CD14-positive monocyte (primary cell): ENCODE measurements at regions not wholly inside any gene's neighbourhood (a gene's known extent, or its start where the extent isn't known, plus 50 kb on each side); places are given as distances from the start of the nearest gene placed in this dataset.

ENCODE experiments used
- DNase-seq, 3 donors: peaks; one replicate each; pipeline ENCODE4 v3.0.0-alpha.2; 2011 to 2022
- H2AFZ ChIP-seq: 2 replicates; pipeline ENCODE4 v1.6.0; 2012; ENCODE audit warnings: mild to moderate bottlenecking, low read depth, low read length, inconsistent platforms; ENCODE audit not compliant: insufficient read depth, poor library complexity, severe bottlenecking
- H3K27ac ChIP-seq, 2 donors: 1 replicate in 1 of 2; 2 replicates in 1 of 2; pipeline ENCODE4 v1.5.1; 2012 to 2013; ENCODE audit warnings: low read length in 2 of 2, control low read depth in 1 of 2, inconsistent platforms in 1 of 2, low read depth in 1 of 2, mild to moderate bottlenecking in 1 of 2
- H3K27me3 ChIP-seq, 2 donors: one replicate each; pipeline versions ENCODE4 v1.6.0 to v1.6.1; 2011 to 2013; ENCODE audit warnings: low read length in 2 of 2; ENCODE audit not compliant: control insufficient read depth in 2 of 2, insufficient read depth in 2 of 2
- H3K36me3 ChIP-seq, 2 donors: replicated peaks in 1 of 2; 1 replicate in 1 of 2; 2 replicates in 1 of 2; pipeline versions ENCODE4 v1.5.1 to v1.6.1; 2012 to 2013; ENCODE audit warnings: low read length in 2 of 2, control low read depth in 1 of 2, inconsistent platforms in 1 of 2, mild to moderate bottlenecking in 1 of 2; ENCODE audit not compliant: insufficient read depth in 2 of 2, control insufficient read depth in 1 of 2
- H3K4me1 ChIP-seq, 2 donors: 1 replicate in 1 of 2; 2 replicates in 1 of 2; pipeline versions ENCODE4 v1.5.1 to v1.6.1; 2012 to 2013; ENCODE audit warnings: low read length in 2 of 2, control low read depth in 1 of 2, inconsistent platforms in 1 of 2, mild to moderate bottlenecking in 1 of 2, moderate library complexity in 1 of 2; ENCODE audit not compliant: insufficient read depth in 2 of 2, control insufficient read depth in 1 of 2
- H3K4me2 ChIP-seq: replicated peaks from 2 replicates; pipeline ENCODE3; 2012; ENCODE audit warnings: low read length, moderate library complexity, mild to moderate bottlenecking; ENCODE audit not compliant: poor library complexity, severe bottlenecking; ENCODE audit errors: extremely low read depth
- H3K4me3 ChIP-seq, 3 experiments: fragments of 200-600 bp in 1 of 3; sonication (generic) in 1 of 3; replicated peaks in 1 of 3; 1 replicate in 2 of 3; 2 replicates in 1 of 3; pipeline ENCODE4 v1.5.1; 2011 to 2013; ENCODE audit warnings: low read length in 3 of 3, mild to moderate bottlenecking in 3 of 3, control low read depth in 2 of 3, low read depth in 2 of 3, inconsistent platforms in 1 of 3, moderate library complexity in 1 of 3
- H3K79me2 ChIP-seq: 2 replicates; pipeline ENCODE4 v1.6.0; 2012; ENCODE audit warnings: mild to moderate bottlenecking, control low read depth, inconsistent platforms, low read length, moderate library complexity; ENCODE audit not compliant: insufficient read depth
- H3K9ac ChIP-seq: 2 replicates; pipeline ENCODE4 v1.6.0; 2017; ENCODE audit warnings: low read length, mild to moderate bottlenecking; ENCODE audit not compliant: insufficient read depth, poor library complexity, severe bottlenecking
- H3K9me3 ChIP-seq, 2 donors: replicated peaks in 1 of 2; 1 replicate in 1 of 2; 2 replicates in 1 of 2; pipeline versions ENCODE4 v1.5.1 to v1.6.1; 2012 to 2013; ENCODE audit warnings: low read length in 2 of 2, control low read depth in 1 of 2; ENCODE audit not compliant: control insufficient read depth in 1 of 2, insufficient read depth in 1 of 2
- H4K20me1 ChIP-seq: 2 replicates; pipeline ENCODE4 v1.6.0; 2012; ENCODE audit warnings: mild to moderate bottlenecking, low read length, control low read depth, moderate library complexity; ENCODE audit not compliant: insufficient read depth
- H3K27ac Mint-ChIP-seq, 7 donors: one replicate each; pipeline ENCODE4 v1.8.0; 2020; ENCODE audit warnings: mild to moderate bottlenecking in 7 of 7, mixed read lengths in 7 of 7, moderate library complexity in 6 of 7, inconsistent platforms in 2 of 7
- H3K27me3 Mint-ChIP-seq, 3 donors: one replicate each; pipeline ENCODE4 v1.8.0; 2021 to 2022; ENCODE audit warnings: low read depth in 3 of 3, mild to moderate bottlenecking in 3 of 3, mixed read lengths in 3 of 3, moderate library complexity in 3 of 3, inconsistent platforms in 1 of 3
- H3K36me3 Mint-ChIP-seq, 2 donors: one replicate each; pipeline ENCODE4 v1.8.0; 2020; ENCODE audit warnings: mixed read lengths in 2 of 2, inconsistent platforms in 1 of 2, mild to moderate bottlenecking in 1 of 2
- H3K4me1 Mint-ChIP-seq: one replicate; pipeline ENCODE4 v1.8.0; 2020; ENCODE audit warnings: mild to moderate bottlenecking, mixed read lengths
- H3K4me3 Mint-ChIP-seq, 2 donors: one replicate each; pipeline ENCODE4 v1.8.0; 2020; ENCODE audit warnings: mild to moderate bottlenecking in 2 of 2, mixed read lengths in 2 of 2, moderate library complexity in 1 of 2
- H3K9me3 Mint-ChIP-seq, 7 donors: one replicate each; pipeline ENCODE4 v1.8.0; 2020 to 2022; ENCODE audit warnings: mixed read lengths in 7 of 7, mild to moderate bottlenecking in 6 of 7, moderate library complexity in 6 of 7, inconsistent platforms in 2 of 7
- CTCF ChIP-seq: fragments of 200-600 bp; IDR thresholded peaks from one replicate; pipeline ENCODE4 v1.8.0; 2022; ENCODE audit warnings: antibody characterized with exemption, mild to moderate bottlenecking
- WGBS: methylation state at CpG from one replicate; pipeline ENCODE4 v1.1.5; 2013; ENCODE audit warnings: missing lambda C conversion rate; ENCODE audit not compliant: insufficient coverage; 5-methylcytosine and 5-hydroxymethylcytosine counted together
- intact Hi-C, 2 donors: fragments of 100-400 bp; cut with micrococcal nuclease; formaldehyde crosslinking; loops; one replicate each; pipeline versions ENCODE4 v1.15.0 to v1.15.1; 2023

- H3K4me1 Mint-ChIP-seq: no peaks in the 10 kb centered on the region
- Histone ChIP-seq H3K9me3 (no peaks in the 10 kb centered on the region), H2AFZ (no peak overlapping the region), H4K20me1 (no peaks in the 10 kb centered on the region), H3K27me3 (no peaks in the 10 kb centered on the region), H3K4me2 (no peak overlapping the region), H3K79me2 (no peaks in the 10 kb centered on the region), H3K4me1 (no peaks in the 10 kb centered on the region), H3K36me3 (no peaks in the 10 kb centered on the region), H3K27ac (no peak overlapping the region), H3K4me3 (no peak overlapping the region), H3K9ac (no peak overlapping the region)
- no peaks in the 10 kb centered on the region for H3K36me3 Mint-ChIP-seq
- TF ChIP-seq CTCF: no peak
- H3K4me3 Mint-ChIP-seq: no peak overlapping the region
- H3K9me3 Mint-ChIP-seq: peaks cover 0 to 2% (median 0%) of the 10 kb centered on the region in 7 donors
- intact Hi-C loops: no loop called here
- DNase-seq: no peak
- no peak overlapping the region for H3K27ac Mint-ChIP-seq
- H3K27me3 Mint-ChIP-seq: peaks cover 3 to 4% (median 4%) of the 10 kb centered on the region in 3 donors
- no CpG with 5 or more reads among the region's 5 CpGs for WGBS
Observed at GRCh38 chr17:71464751-71465150, 656.1 kb upstream of the SOX9 start.

- DNase-seq: no peak
- H3K4me2 ChIP-seq: no peak overlapping the region
- no peaks in the 10 kb centered on the region for H4K20me1 ChIP-seq
- no peaks in the 10 kb centered on the region for H3K4me1 ChIP-seq
- Mint-ChIP-seq H3K4me1 (no peaks in the 10 kb centered on the region), H3K4me3 (no peak overlapping the region), H3K27me3 (peaks cover 3 to 9% (median 7%) of the 10 kb centered on the region in 3 donors), H3K36me3 (no peaks in the 10 kb centered on the region), H3K27ac (no peak overlapping the region), H3K9me3 (peaks cover 0 to 2% (median 0%) of the 10 kb centered on the region in 7 donors)
- WGBS: no CpG with 5 or more reads among the region's 2 CpGs
- intact Hi-C loops: no loop called here
- TF ChIP-seq CTCF: no peak
- no peaks in the 10 kb centered on the region for H3K79me2 ChIP-seq
- no peak overlapping the region for H3K9ac ChIP-seq
- H3K27ac ChIP-seq: no peak overlapping the region
- H3K27me3 ChIP-seq: no peaks in the 10 kb centered on the region
- H3K9me3 ChIP-seq: no peaks in the 10 kb centered on the region
- H2AFZ ChIP-seq: no peak overlapping the region
- H3K36me3 ChIP-seq: no peaks in the 10 kb centered on the region
- H3K4me3 ChIP-seq: no peak overlapping the region
Observed at GRCh38 chr17:71467719-71468118, 653.1 kb upstream of the SOX9 start.
